OCI-LY3 (cell line): ENCODE measurements at regions not wholly inside any gene's neighbourhood (a gene's known extent, or its start where the extent isn't known, plus 50 kb on each side); places are given as distances from the start of the nearest gene placed in this dataset.

Source experiments
- H2AFZ ChIP-seq: fragments of 200-600, 300-600 bp; shearing (Covaris generic); 2 replicates; pipeline ENCODE4 v1.6.0; 2014; ENCODE audit warnings: antibody characterized with exemption, low read depth, low read length
- H3K27ac ChIP-seq: fragments of 200-600, 300-600 bp; sonication (generic); 2 replicates; pipeline ENCODE4 v1.5.1; 2014; ENCODE audit warnings: mild to moderate bottlenecking, low read length, moderate library complexity, mixed read lengths
- H3K27me3 ChIP-seq: fragments of 200-600, 300-600 bp; sonication (generic); 2 replicates; pipeline ENCODE4 v1.6.1; 2014; ENCODE audit warnings: low read depth, low read length, mixed read lengths
- H3K36me3 ChIP-seq: fragments of 200-600, 300-600 bp; sonication (generic); replicated peaks from 2 replicates; pipeline ENCODE3; 2014; ENCODE audit warnings: low read depth, low read length, mixed read lengths
- H3K4me1 ChIP-seq: fragments of 300-600, 200-600 bp; sonication (generic); 2 replicates; pipeline ENCODE4 v1.6.1; 2014; ENCODE audit warnings: low read length, mixed read lengths
- H3K4me2 ChIP-seq: fragments of 200-600, 300-600 bp; sonication (generic); 2 replicates; pipeline ENCODE4 v1.6.1; 2014; ENCODE audit warnings: low read length, mixed read lengths
- H3K4me3 ChIP-seq: fragments of 300-600, 200-600 bp; sonication (generic); 2 replicates; pipeline ENCODE4 v1.5.1; 2014; ENCODE audit warnings: antibody characterized with exemption, mild to moderate bottlenecking, low read length, moderate library complexity
- H3K79me2 ChIP-seq: fragments of 300-600, 200-600 bp; shearing (Covaris generic); 2 replicates; pipeline ENCODE4 v1.6.1; 2014; ENCODE audit warnings: mild to moderate bottlenecking, low read length, mixed read lengths
- H3K9ac ChIP-seq: fragments of 300-600, 200-600 bp; shearing (Covaris generic); 2 replicates; pipeline ENCODE4 v1.6.0; 2014; ENCODE audit warnings: mild to moderate bottlenecking, low read length, moderate library complexity
- H3K9me3 ChIP-seq: fragments of 200-600, 300-600 bp; shearing (Covaris generic); 2 replicates; pipeline ENCODE4 v1.6.1; 2014; ENCODE audit warnings: low read length, mixed read lengths; ENCODE audit not compliant: insufficient read depth
- H4K20me1 ChIP-seq: fragments of 200-600, 300-600 bp; sonication (generic); 2 replicates; pipeline ENCODE4 v1.6.1; 2016; ENCODE audit warnings: low read length, mixed read lengths; ENCODE audit not compliant: insufficient read depth
- EZH2phosphoT487 ChIP-seq: fragments of 200-600 bp; shearing (Covaris generic); IDR thresholded peaks from 2 replicates; pipeline ENCODE4 v1.6.1; 2018; ENCODE audit warnings: antibody characterized with exemption, mixed run types, low read depth
- TF ChIP-seq, protein P1 (sequence below): fragments of 200-600, 300-600 bp; sonication (generic); IDR thresholded peaks from 2 replicates; pipeline ENCODE4 v1.5.1; 2014; ENCODE audit warnings: antibody characterized with exemption, low read length, low read depth

DNA sequence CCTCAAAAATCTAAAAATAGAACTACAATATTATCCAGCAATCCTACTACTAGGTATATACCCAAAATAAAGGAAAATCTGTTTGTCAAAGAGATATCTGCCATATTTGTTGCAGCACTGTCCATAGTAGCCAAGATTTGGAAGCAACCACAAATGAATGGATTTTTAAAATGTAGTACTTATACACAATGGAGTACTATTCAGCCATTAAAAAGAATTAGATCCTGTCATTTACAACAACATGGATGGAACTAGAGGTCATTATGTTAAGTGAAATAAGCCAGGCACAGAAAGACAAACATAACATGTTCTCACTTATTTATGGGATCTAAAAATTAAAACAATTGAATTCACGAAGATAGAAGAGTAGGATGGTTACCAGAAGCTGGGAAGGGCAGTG, 135.7 kb upstream of the CCDC28A start:
- no peak overlapping the region for H3K9ac ChIP-seq
- H3K4me2 ChIP-seq: no peak overlapping the region
- H3K27ac ChIP-seq: no peak overlapping the region
- no peaks in the 10 kb centered on the region for H3K27me3 ChIP-seq
- no peaks in the 10 kb centered on the region for H3K79me2 ChIP-seq
- H3K4me1 ChIP-seq: no peaks in the 10 kb centered on the region
- TF ChIP-seq EZH2phosphoT487: no peak
- TF ChIP-seq, protein P1, sequence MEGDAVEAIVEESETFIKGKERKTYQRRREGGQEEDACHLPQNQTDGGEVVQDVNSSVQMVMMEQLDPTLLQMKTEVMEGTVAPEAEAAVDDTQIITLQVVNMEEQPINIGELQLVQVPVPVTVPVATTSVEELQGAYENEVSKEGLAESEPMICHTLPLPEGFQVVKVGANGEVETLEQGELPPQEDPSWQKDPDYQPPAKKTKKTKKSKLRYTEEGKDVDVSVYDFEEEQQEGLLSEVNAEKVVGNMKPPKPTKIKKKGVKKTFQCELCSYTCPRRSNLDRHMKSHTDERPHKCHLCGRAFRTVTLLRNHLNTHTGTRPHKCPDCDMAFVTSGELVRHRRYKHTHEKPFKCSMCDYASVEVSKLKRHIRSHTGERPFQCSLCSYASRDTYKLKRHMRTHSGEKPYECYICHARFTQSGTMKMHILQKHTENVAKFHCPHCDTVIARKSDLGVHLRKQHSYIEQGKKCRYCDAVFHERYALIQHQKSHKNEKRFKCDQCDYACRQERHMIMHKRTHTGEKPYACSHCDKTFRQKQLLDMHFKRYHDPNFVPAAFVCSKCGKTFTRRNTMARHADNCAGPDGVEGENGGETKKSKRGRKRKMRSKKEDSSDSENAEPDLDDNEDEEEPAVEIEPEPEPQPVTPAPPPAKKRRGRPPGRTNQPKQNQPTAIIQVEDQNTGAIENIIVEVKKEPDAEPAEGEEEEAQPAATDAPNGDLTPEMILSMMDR: no peak
- no peak overlapping the region for H2AFZ ChIP-seq
- H3K9me3 ChIP-seq: no peaks in the 10 kb centered on the region
- no peak overlapping the region for H3K4me3 ChIP-seq
- H4K20me1 ChIP-seq: no peaks in the 10 kb centered on the region
- H3K36me3 ChIP-seq: no peaks in the 10 kb centered on the region

DNA sequence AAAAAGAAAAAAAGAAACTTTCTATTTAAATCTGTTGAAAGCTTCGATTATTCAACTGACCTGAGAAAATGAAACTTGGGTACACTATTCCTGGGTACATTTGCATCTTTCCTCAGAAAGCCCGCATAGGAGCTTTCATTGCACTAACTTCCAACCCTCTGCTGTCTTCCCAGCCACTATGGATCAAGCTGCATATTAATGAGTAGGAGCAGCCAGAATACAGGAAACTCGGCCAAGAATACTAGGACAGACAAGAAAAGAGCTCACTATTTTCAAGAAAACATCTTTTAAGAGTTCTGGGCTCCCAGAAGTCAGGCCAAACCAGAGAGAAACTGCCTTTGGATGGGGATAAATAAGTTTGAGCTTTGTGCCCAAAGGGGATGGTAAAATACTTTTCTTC, 135.0 kb upstream of the CCDC28A start:
- Histone ChIP-seq H3K9ac (no peak overlapping the region), H3K4me1 (no peaks in the 10 kb centered on the region), H2AFZ (no peak overlapping the region), H3K79me2 (no peaks in the 10 kb centered on the region), H3K9me3 (no peaks in the 10 kb centered on the region), H3K27ac (no peak overlapping the region), H3K4me3 (no peak overlapping the region), H3K36me3 (no peaks in the 10 kb centered on the region), H3K27me3 (no peaks in the 10 kb centered on the region), H4K20me1 (no peaks in the 10 kb centered on the region), H3K4me2 (no peak overlapping the region)
- TF ChIP-seq, protein P1: no peak
- TF ChIP-seq EZH2phosphoT487: no peak

DNA sequence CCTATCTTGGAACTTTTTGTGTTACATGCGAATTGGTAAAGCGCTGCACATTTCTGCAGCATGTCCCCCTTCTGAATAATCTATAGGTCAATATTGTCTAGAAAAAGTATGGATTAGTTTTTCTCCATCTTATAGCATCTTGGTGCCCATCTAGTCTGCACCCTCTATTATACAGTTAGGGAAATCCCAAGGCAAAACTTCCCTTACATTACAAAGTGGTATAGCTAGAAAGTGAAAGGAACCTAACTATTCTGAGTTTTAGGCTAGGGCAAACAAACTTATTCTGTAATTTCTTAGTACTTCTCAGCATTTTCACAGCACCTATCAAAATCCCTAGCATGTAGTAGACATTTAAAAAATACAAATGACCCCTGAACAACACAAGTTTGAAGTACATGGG, 133.5 kb upstream of the CCDC28A start:
- no peak overlapping the region for H3K27ac ChIP-seq
- H3K79me2 ChIP-seq: no peaks in the 10 kb centered on the region
- no peaks in the 10 kb centered on the region for H3K27me3 ChIP-seq
- H3K36me3 ChIP-seq: no peaks in the 10 kb centered on the region
- H4K20me1 ChIP-seq: no peaks in the 10 kb centered on the region
- TF ChIP-seq EZH2phosphoT487: no peak
- TF ChIP-seq, protein P1: no peak
- no peak overlapping the region for H3K9ac ChIP-seq
- no peaks in the 10 kb centered on the region for H3K9me3 ChIP-seq
- no peak overlapping the region for H3K4me2 ChIP-seq
- H2AFZ ChIP-seq: no peak overlapping the region
- no peak overlapping the region for H3K4me3 ChIP-seq
- H3K4me1 ChIP-seq: no peaks in the 10 kb centered on the region

DNA sequence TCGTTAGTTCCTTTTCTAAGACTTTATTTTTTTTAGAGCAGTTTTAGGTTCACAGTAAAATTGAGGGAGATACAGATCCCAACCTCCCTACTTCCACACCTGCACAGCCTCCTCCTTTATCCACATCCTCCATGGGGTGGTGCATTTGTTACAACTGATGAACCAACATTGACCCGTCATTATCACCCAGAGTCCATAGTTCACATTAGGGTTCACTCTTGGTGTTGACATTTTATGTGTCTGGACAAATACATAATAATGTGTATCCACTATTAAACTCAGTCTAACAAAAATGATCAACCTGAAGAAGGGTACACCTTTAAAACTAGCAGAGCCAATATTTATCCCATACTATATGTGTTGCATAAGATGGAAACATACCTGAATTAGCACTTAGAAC, 130.4 kb upstream of the CCDC28A start:
- Histone ChIP-seq H2AFZ (no peak overlapping the region), H3K4me2 (no peak overlapping the region), H3K4me3 (no peak overlapping the region), H3K4me1 (no peaks in the 10 kb centered on the region), H3K9me3 (no peaks in the 10 kb centered on the region), H3K9ac (no peak overlapping the region), H3K27ac (no peak overlapping the region), H3K36me3 (no peaks in the 10 kb centered on the region), H4K20me1 (no peaks in the 10 kb centered on the region), H3K79me2 (no peaks in the 10 kb centered on the region), H3K27me3 (no peaks in the 10 kb centered on the region)
- TF ChIP-seq, protein P1: no peak
- no peak for TF ChIP-seq EZH2phosphoT487
